Large intestine (tissue), 3 donors: ENCODE measurements at regions not wholly inside any gene's neighbourhood (a gene's known extent, or its start where the extent isn't known, plus 50 kb on each side); places are given as distances from the start of the nearest gene placed in this dataset.
"Not testable (repeated sequence)": the region's sequence is repeated elsewhere in the genome, so short reads cannot be mapped to it uniquely, and the experiment has no call there.

Source experiments
- DNase-seq, 2 donors: peaks; one replicate each; pipeline versions ENCODE4 v3.0.0 to v3.0.0-alpha.2; 2013
- H3K27ac ChIP-seq: one replicate; pipeline ENCODE4 v1.5.1; 2013; ENCODE audit warnings: low read length
- H3K27me3 ChIP-seq: 2 replicates; pipeline ENCODE4 v1.6.1; 2013; ENCODE audit warnings: low read length; ENCODE audit not compliant: control insufficient read depth, insufficient read depth
- H3K36me3 ChIP-seq: 2 replicates; pipeline ENCODE4 v1.6.1; 2013; ENCODE audit warnings: low read length; ENCODE audit not compliant: control insufficient read depth, insufficient read depth
- H3K4me1 ChIP-seq: one replicate; pipeline ENCODE4 v1.6.1; 2013; ENCODE audit warnings: low read length; ENCODE audit not compliant: control insufficient read depth, insufficient read depth
- H3K4me3 ChIP-seq: one replicate; pipeline ENCODE4 v1.5.1; 2013; ENCODE audit warnings: low read length
- H3K9me3 ChIP-seq: one replicate; pipeline ENCODE4 v1.6.1; 2013; ENCODE audit warnings: mild to moderate bottlenecking, low read depth, low read length, moderate library complexity; ENCODE audit not compliant: control insufficient read depth
- WGBS: methylation state at CpG from one replicate; pipeline ENCODE4 v1.1.5; 2013; ENCODE audit warnings: low lambda C conversion rate; ENCODE audit not compliant: insufficient coverage; 5-methylcytosine and 5-hydroxymethylcytosine counted together

DNA sequence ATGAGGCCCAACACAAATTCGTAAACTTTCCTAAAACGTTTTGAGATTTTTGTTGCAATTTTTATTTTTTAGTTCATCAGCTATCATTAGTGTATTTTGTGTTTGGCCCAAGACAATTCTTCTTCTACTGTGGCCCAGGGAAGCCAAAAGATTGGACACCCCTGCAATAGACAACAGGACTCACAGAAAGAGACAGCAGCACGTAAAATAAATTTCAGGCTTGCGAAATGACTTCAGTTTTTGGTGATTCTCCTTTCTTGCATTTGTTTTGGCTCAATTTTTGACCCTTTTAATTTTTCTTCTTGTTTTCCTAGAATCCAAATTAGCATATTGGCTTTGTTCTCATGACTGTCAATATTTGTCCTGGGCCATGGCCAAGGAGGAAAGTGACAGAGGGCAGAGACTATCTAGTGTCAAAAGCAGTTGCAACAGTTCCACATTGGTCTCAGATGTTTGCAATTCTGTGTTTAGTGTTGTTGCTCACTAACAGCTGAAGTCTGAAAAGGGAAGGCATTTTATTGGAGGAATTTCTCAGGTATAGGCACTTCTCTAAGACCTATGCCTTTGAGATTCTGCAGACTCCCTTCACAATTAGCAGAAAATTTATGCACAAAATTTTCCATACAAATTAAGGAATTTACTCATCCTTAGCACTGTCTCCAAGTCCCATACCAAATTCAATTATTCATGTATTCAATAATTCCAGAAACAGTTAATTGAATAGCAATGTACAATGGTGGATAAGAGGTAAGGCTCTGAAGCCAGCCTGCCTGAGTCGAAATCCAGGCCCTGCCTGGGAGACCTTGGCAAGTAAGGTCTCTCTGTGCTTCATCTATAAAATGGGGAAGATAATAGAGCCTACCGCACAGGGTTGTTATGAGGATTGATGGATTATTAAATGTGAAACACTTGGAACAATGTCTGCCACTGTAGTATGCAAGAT is 160.9 kb upstream of the IVNS1ABP start:
- 100% methylated on average over 2 of the region's 6 CpGs for WGBS
- Histone ChIP-seq H3K27ac (no peak overlapping the region), H3K9me3 (no peaks in the 10 kb centered on the region), H3K36me3 (no peaks in the 10 kb centered on the region), H3K4me3 (no peak overlapping the region), H3K27me3 (no peaks in the 10 kb centered on the region), H3K4me1 (peaks cover 9% of the 10 kb centered on the region)
- peak in 1 of 2 donors; percentile 59 for DNase-seq

DNA sequence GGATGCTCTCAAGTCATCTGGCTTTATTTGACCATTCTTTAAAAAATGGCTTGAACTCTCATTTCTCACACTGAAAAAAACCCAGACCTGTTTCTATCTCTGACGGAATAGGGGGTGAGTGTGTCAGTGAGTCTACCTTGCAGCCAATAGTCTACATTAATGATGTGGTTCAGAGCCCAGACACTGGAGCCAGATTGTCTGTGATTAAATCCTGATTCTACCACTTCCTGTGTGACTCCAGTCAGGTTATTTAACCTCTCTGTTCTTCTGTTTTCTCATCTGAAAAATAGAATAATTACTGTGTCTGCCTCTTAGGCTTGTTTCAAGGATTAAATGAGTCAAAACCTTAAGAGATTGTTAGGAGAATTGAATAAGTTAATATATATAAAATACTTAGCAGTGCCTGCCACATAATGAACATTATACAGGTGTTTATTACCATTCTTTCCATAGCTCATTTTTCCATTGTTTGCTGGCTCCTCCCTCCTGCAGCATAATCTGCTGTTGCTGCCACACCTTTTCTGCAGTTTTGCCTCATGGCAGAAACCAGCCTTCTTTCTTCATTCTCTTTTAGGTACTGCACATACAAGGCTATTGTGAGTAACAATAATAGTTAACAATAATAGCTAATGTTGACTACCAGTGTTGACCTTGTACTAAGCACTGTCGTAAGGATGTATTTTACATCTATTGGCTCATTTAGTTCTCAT is 157.6 kb upstream of the IVNS1ABP start:
- peaks cover 9% of the 10 kb centered on the region for H3K4me1 ChIP-seq
- H3K27me3 ChIP-seq = no peaks in the 10 kb centered on the region
- no peak overlapping the region for H3K4me3 ChIP-seq
- H3K9me3 ChIP-seq = no peaks in the 10 kb centered on the region
- H3K36me3 ChIP-seq = no peaks in the 10 kb centered on the region
- no peak for DNase-seq
- H3K27ac ChIP-seq = no peak overlapping the region
- 67% methylated on average over 1 of the region's 2 CpGs for WGBS

DNA sequence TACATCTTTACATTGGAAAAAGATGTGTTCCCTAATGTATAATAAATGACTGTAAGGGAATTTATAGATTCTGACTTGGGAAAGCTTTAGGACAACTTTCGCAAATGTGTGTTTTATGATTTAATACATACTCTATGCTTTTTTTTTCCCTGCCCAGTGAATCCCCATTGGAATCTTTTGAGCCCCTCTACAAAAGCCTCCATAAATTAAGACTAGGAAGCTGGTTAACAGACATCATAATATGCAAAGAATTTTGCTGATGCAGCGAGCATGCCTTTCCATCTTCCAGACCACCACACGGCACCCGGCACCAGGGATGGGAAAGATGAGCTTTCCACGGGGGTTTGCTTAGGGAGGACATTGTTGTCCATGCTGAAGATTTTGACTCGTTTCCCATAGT is 156.1 kb upstream of the IVNS1ABP start:
- Histone ChIP-seq H3K27ac (no peak overlapping the region), H3K4me1 (no peaks in the 10 kb centered on the region), H3K9me3 (no peaks in the 10 kb centered on the region), H3K4me3 (no peak overlapping the region), H3K36me3 (no peaks in the 10 kb centered on the region), H3K27me3 (no peaks in the 10 kb centered on the region)
- DNase-seq = no peak
- WGBS = no CpG with 5 or more reads among the region's 6 CpGs

DNA sequence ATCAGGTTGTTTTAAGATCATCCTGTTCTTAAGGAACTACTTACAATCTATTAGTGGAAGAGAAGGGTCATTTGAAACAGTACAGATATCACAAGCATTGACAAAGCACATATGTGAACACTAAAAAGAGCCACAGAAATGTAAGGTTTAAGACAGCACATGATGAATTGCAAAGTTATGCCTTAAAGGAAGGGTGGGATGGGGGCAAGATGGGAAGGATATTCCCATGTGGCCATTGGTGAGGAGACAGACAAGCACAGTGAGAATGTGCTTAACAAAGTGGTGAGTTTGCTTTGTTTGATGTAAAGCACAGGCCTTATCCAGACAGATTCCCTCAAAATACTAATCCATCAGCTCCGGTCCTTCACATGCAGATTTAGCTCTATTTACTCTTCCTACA is 151.6 kb upstream of the IVNS1ABP start:
- H3K27ac ChIP-seq = no peak overlapping the region
- H3K4me1 ChIP-seq = peaks cover 15% of the 10 kb centered on the region
- no peaks in the 10 kb centered on the region for H3K9me3 ChIP-seq
- WGBS = no CpG with 5 or more reads among the region's 1 CpG
- DNase-seq = no peak
- no peaks in the 10 kb centered on the region for H3K36me3 ChIP-seq
- H3K4me3 ChIP-seq = no peak overlapping the region
- no peaks in the 10 kb centered on the region for H3K27me3 ChIP-seq

DNA sequence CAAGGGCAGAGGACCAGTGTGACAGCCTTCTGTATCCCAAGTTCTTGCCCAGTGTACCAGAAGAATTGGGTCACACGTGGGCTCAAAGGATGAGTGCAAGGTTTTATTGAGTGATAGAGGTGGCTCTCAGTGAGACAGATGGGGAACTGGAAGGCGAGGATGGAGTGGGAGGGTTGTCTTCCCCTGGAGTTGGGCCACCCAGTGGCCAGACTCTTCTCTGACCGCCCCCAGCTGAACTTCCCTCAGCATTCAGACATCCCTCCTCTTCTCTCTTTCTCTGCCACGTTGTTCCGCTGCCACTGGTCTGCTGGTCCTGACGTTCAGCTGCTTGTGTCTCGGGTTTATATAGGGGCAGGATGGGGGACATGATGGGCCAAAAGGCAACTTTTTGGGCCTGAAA is 150.1 kb upstream of the IVNS1ABP start:
- no peak overlapping the region for H3K27ac ChIP-seq
- H3K9me3 ChIP-seq = no peaks in the 10 kb centered on the region
- WGBS = no CpG with 5 or more reads among the region's 7 CpGs
- no peak overlapping the region for H3K4me3 ChIP-seq
- H3K27me3 ChIP-seq = no peaks in the 10 kb centered on the region
- no peaks in the 10 kb centered on the region for H3K36me3 ChIP-seq
- DNase-seq = no peak
- peaks cover 24% of the 10 kb centered on the region for H3K4me1 ChIP-seq

DNA sequence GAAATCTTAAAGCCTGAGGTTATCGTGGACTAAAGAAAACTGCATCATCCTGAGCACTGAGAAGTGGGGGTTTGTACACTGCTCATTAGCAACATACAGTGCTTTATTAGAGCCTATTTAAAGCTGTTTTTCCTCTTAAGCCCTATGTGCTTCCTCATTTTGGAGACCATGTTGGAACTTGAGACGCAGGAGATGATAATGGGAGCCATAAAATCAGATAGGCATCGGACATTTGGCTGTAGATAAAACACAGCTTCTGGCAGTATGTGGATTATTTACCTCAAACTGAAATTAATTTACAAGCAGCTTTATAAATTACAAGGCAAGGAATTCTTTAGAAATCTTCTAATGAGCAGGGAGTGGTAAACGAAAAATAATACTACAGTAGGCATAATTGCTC is 147.7 kb upstream of the IVNS1ABP start:
- no peak for DNase-seq
- 63% methylated on average over 1 of the region's 4 CpGs for WGBS
- Histone ChIP-seq H3K4me1 (peaks cover 29% of the 10 kb centered on the region), H3K9me3 (no peaks in the 10 kb centered on the region), H3K27ac (peak overlapping the region; percentile 62), H3K36me3 (no peaks in the 10 kb centered on the region), H3K4me3 (no peak overlapping the region), H3K27me3 (no peaks in the 10 kb centered on the region)

DNA sequence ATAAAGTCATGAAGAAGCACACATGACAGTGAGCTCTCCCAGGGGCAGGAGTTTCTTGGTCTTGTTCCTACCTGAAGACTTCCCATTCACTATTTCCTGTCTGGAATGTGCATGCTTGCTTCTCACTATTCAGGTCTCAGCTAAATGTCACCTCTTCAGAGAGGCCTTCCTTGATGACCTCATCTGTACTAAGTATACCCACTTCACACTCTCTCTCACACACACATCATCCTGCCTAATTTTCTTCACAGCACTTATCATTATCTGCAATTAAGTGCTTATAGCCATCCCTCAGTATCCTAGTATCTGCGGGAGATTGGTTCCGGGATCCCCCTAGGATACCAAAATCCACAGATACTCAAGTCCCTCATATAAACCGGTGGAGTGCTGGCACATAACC is 146.4 kb upstream of the IVNS1ABP start:
- no peak for DNase-seq
- H3K36me3 ChIP-seq = no peaks in the 10 kb centered on the region
- 80% methylated on average over 1 of the region's 3 CpGs for WGBS
- peak overlapping the region; percentile 62 for H3K27ac ChIP-seq
- H3K9me3 ChIP-seq = no peaks in the 10 kb centered on the region
- H3K27me3 ChIP-seq = no peaks in the 10 kb centered on the region
- H3K4me3 ChIP-seq = no peak overlapping the region
- H3K4me1 ChIP-seq = peaks cover 29% of the 10 kb centered on the region

DNA sequence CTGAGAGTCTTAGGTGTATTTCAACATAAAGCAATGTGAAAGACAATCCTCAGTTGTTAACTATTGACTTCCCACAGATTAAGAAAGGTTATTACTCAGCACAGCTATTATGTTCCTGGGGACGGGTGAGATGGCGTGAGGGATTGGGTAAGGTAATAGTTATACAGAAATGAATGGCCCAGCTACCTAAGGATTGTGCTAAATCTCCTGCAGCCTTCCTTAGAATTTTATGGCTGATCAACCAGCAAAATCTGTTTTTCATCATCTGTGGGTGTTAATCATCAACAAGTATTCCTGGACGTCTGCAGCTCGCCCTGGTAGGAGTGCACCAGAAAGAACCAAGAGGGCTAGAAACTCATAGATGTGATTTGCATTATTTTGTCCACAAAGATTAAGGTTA is 146.0 kb upstream of the IVNS1ABP start:
- no peaks in the 10 kb centered on the region for H3K36me3 ChIP-seq
- H3K4me3 ChIP-seq = no peak overlapping the region
- no peaks in the 10 kb centered on the region for H3K9me3 ChIP-seq
- H3K27ac ChIP-seq = peak overlapping the region; percentile 62
- peaks cover 29% of the 10 kb centered on the region for H3K4me1 ChIP-seq
- 63% methylated on average over 2 of the region's 4 CpGs for WGBS
- peak; percentile 48 to 81 for DNase-seq
- H3K27me3 ChIP-seq = no peaks in the 10 kb centered on the region

DNA sequence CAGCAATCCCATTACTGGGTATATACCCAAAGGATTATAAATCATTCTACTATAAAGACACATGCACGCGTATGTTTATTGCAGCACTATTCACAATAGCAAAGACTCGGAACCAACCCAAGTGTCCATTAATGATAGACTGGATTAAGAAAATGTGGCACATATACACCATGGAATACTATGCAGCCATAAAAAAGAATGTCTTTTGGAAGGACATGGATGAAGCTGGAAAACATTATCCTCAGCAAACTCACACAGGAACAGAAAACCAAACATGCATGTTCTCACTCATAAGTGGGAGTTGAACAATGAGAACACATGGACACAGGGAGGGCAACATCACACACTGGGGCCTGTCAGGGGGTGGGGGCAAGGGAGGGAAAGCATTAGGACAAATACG is 143.7 kb upstream of the IVNS1ABP start:
- H3K9me3 ChIP-seq, H3K36me3 ChIP-seq, H3K27ac ChIP-seq, H3K4me3 ChIP-seq, H3K27me3 ChIP-seq, DNase-seq: not testable (repeated sequence)
- WGBS = no CpG with 5 or more reads among the region's 4 CpGs
- peaks cover 29% of the 10 kb centered on the region for H3K4me1 ChIP-seq

DNA sequence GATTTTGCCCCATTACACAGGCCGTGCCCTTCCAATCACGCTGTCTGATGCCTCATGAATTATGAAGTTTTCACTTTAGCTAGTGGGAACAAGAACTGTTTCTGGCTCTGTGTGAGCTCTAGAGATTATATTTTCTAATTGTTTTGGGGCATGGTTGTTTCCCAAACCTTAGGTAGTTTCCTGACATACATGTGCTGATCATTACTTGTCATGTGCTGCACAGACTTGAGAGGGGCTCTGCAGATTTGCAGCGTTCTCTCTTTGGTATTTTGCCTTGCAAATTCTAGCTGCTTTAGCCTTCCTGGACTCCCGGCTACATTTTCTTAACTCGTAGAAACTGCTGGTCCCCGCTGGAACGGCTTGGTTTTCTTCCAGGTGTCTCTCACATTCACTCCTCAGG is 142.1 kb upstream of the IVNS1ABP start:
- peaks cover 16% of the 10 kb centered on the region for H3K4me1 ChIP-seq
- no CpG with 5 or more reads among the region's 7 CpGs for WGBS
- no peaks in the 10 kb centered on the region for H3K9me3 ChIP-seq
- H3K27ac ChIP-seq = no peak overlapping the region
- DNase-seq = no peak
- H3K4me3 ChIP-seq = no peak overlapping the region
- no peaks in the 10 kb centered on the region for H3K36me3 ChIP-seq
- H3K27me3 ChIP-seq = no peaks in the 10 kb centered on the region
